ENCODE measurements at regions not wholly inside any gene's neighbourhood (a gene's known extent, or its start where the extent isn't known, plus 50 kb on each side); places are given as distances from the start of the nearest gene placed in this dataset.
"Not testable (repeated sequence)": the region's sequence is repeated elsewhere in the genome, so short reads cannot be mapped to it uniquely, and the experiment has no call there.

DNA sequence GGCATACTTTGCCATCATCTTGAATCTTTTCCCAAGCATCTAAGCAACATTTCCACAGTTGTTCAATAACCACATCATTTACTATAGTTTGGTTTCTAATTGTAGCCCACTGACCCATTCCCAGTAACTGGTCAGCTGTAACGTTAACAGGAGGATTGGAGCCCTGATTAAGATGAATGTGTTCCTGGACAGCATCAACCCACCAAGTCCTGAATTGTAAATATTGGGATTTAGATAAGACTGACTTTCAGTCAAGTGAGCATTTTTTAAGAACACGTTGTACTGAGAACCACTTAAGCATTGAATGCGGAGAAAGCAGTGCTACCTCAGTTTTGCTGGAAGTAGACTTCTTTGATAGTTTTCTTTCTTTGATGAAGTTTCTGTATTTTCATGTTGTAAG lies 53.3 kb upstream of the ARL4D start:
- DNase-seq, result not testable (repeated sequence)

GRCh38 chr17:43344685-43345084 lies 54.1 kb upstream of the ARL4D start:
- no peak for DNase-seq

DNA sequence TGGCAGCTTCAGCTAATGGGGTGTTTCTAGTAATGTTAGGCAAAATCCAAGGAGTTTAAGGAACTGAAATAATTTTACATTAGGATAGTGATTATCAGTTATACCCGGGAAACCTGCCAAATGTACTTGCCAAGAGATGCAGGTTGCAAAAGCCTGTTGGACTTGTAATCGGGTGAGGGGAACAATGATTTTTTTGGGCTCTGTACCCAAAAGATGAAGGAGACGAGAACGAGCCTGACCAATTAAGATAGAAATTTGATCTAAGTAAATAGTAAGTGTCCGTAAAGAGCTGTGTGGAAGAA lies 56.3 kb upstream of the ARL4D start:
- no peak for DNase-seq

- DNase-seq, result no peak
Observed at GRCh38 chr17:43341715-43342588, 56.8 kb upstream of the ARL4D start.

- DNase-seq, result peak; percentile 71
Observed at GRCh38 chr17:43338886-43339516, 59.8 kb upstream of the ARL4D start.

DNA sequence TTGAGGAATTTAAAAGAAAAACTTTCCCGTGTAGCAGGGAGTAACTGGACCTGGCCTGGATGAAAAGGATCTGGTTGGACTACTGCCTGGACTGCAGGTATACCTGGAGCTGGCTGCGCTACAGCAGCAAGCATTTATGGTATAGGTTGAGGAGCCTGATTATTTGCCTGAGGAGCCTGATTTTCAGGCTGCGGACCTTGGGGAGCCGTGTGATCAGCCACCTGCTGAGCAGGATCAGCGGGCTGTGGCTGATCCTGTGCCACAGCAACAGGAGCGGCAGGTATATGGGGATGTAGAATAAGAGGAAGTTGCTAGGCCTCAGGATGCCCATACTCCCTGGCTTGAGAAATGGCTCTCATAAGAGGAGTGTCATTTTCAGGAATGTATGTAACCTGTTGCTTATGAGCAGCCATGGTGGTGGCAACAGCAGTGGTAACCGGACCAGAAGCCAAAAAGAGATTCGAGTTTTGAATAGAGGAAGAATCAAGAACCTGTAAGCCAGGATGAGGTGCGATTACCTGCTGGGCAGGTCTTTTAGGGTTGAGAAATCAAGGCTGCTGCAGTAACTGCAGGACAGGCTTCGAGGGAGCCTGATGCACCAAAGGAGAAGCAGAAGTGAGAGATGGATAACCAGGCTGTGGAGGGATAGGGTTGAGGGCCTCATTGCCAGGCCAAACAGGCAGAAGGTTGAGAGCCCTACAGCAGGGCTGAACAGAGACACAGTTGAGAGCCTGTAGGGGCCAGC lies 60.9 kb upstream of the ARL4D start:
- DNase-seq, result no peak

DNA sequence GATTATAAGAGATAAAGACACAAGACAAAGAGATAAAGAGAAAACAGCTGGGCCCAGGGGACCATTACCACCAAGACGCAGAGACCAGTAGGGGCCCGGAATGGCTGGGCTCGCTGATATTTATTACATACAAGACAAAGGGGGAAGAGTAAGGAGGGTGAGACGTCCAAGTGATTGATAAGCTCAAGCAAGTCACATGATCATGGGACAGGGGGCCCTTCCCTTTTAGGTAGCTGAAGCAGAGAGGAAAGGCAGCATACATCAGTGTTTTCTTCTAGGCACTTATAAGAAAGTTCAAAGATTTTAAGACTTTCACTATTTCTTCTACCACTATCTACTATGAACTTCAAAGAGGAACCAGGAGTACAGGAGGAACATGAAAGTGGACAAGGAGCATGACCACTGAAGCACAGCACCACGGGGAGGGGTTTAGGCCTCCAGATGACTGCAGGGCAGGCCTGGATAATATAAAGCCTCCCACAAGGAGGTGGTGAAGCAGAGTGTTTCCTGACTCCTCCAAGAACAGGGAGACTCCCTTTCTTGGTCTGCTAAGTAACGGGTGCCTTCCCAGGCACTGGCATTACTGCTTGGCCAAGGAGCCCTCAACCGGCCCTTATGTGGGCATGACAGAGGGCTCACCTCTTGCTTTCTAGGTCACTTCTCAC lies 63.9 kb upstream of the ARL4D start:
- DNase-seq, result no peak

GRCh38 chr17:43333433-43333943 lies 65.3 kb upstream of the ARL4D start:
- DNase-seq, result no peak

DNA sequence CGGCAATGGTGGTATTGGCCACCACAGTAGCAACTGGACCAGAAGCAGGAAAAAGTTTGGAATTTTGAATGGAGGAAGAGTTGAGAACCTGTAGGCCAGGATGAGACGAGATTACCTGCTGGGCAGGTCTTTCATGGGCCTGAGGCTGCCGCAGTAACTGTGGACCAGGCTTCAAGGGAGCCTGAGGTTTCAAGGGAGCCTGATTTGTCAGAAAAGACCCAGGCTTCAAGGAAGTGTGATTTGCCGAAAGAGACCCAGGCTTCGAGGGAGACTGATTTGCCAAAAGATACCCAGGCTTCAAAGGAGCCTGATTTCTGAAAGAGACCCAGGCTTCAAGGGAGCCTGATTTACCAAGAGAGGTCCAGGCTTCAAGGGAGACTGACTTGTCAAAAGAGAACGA lies 66.6 kb upstream of the ARL4D start:
- no peak for DNase-seq

DNA sequence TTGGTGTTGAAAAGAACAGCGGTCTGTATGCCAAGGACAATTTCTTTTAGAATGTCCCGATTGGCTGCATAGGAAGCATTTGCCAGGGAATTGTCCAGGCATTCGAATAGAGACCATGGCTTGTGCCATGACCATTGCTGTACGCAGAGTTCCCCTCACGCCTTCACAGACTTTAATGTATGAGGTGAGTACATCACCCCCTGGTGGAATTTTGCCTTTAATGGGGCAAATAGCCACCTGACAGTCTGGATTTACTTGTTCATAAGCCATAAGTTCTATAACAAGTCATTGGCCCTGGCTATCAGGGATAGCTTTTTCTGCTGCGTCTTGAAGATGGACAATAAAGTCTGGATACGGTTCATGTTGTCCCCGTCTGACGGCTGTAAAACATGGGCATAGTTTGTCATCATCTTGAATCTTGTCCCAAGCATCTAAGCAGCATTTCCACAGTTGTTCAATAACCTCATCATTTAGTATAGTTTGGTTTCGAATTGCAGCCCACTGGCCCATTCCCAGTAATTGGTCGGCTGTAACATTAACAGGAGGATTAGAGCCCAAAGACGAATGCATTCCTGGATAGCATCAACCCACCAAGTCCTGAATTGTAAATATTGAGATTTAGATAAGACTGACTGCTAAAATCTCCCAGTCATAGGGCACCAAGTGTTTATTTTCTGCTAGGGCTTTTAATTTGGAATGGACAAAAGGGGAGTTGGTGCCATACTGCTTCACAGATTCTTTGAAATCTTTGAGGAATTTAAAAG lies 67.7 kb upstream of the ARL4D start:
- DNase-seq, result no peak

DNA sequence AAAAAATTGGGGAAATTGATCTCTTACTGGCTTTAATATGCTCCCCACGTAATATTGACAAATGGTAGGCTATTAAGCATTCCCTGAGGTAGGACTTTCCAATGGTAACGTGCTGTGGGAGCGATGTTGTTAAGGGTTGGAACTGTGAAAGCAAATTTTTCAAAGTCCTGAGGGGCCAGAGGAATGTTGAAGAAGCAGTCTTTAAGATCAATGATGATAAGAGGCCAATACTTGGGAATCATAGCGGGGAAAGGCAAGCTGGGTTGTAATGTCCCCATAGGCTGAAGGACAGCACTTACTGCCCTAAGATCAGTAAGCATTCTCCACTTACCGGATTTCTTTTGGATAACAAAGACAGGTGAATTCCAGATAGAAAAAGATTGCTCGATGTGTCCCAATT lies 69.6 kb upstream of the ARL4D start:
- DNase-seq, result no peak

GRCh38 chr17:43328650-43329049 lies 70.1 kb upstream of the ARL4D start:
- no peak for DNase-seq

DNA sequence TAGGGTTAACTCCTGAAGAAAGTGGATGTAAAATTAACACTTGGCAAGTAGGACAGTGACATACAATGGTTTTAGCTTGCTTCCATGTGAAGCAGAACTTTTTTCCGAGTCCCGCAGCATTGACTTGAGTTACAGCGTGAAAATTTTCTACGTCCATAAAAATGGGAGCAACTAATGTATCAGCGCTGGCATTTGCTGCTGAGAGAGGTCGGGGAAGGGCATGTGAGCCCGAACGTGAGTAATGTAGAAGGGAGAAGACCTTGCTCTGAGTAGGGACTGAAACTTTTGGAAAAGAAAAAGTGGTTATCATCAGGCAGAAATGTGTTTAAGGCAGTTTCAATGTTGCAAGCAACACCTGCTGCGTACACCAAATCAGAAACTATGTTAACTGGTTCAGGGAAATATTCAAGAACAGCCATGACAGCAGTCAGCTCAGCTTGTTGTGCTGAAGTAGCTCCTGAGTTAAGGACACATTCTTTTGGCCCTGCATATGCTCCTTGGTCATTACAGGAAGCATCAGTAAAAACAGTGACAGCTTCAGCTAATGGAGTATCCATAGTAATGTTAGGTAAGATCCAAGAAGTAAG lies 70.9 kb upstream of the ARL4D start:
- no peak for DNase-seq

- no peak for DNase-seq
Observed at GRCh38 chr17:43327421-43327820, 71.4 kb upstream of the ARL4D start.

DNA sequence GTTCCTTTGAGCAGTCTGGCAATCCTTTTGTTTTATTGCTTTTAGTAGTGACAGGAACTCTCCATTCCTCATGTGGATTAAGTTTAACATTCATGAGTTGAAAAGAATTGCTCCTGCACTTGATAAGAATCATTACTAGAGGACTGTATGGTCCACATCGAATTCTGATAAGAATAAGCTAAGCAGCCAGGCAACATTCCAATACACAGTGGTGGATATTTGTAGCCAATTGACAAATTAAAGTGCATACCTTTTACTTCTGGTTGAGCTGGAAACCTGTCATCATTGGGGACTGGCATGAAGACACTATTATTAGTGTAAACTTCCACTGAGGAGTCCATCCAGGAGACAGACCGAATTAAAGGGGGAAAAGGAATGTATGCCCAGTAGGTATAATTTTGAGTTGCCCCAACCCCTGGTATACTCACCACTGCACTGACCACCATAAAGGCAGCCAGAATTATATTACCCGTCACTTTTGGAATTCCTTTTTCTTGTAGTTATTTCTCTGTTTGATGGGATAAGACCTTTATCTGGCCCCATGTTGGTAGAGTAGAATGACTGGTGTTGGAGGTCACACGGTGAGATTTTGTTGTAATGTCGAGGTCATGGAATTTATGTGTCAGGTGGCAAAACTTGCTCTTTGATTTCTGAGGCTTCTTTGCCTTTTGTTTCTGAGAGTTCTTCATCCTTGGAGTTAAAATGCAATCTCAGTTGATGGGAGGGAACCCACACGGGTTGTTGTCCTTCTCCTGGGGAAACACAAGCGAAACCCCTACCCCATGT lies 72.1 kb upstream of the ARL4D start:
- no peak for DNase-seq

GRCh38 chr17:43324205-43324893 lies 74.4 kb upstream of the ARL4D start:
- no peak for DNase-seq

- DNase-seq, result no peak
Observed at GRCh38 chr17:43319293-43320124, 79.3 kb upstream of the ARL4D start.

DNA sequence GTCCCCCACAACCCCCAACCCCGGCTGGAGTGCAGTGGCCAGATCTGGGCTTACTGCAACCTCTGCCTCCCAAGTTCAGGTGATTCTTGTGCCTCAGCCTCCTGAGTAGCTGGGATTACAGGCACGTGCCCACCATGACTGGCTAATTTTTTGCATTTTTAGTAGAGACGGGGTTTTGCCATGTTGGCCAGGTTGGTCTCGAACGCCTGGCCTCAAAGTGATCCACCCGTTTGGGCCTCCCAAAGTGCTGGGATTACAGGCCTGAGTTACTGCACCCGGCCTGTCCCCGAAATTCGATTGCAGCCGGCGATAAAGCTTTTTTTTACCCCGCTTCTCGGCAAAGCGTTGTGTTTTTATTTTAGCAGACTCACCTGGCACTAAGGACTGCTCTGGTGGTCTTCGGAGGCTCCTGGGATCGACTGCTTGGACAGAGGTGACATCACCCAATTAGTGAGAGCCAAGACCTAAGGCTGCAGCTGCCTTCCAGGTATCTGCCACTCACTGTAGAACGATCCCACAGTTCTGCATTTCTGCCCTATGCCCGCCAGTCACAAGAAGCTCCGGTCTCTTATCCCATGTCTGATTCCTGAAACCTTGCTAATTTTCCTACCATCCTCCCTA lies 82.2 kb upstream of the ARL4D start:
- no peak for DNase-seq

GRCh38 chr17:43315858-43316521 lies 82.2 kb upstream of the RNU2-1 start:
- DNase-seq, result no peak

Data from stimulated activated CD4-positive, alpha-beta T cell treated with anti-CD3 and anti-CD28 coated beads, Interleukin-4, amount 100 ng/mL, for 1 hour (primary cell).